GM12878 (cell line): ENCODE measurements at regions not wholly inside any gene's neighbourhood (a gene's known extent, or its start where the extent isn't known, plus 50 kb on each side); places are given as distances from the start of the nearest gene placed in this dataset.
"Not testable (repeated sequence)": the region's sequence is repeated elsewhere in the genome, so short reads cannot be mapped to it uniquely, and the experiment has no call there.

ENCODE experiments used
- ATAC-seq: fragments of 200-7000 bp; cut with Tn5 transposase; 3 replicates; pipeline ENCODE4 v1.9.1; 2020; ENCODE audit warnings: mild to moderate bottlenecking, moderate library complexity
- BruUV-seq: library from RNA; stranded (reverse); fragments of 400-500 nt; replicated peaks from 2 replicates; lab custom pipeline; 2021; lab: Mats Ljungman, UMichigan
- CTCF ChIA-PET: fragments of 300-600 bp; sonication (Branson Sonifier 250); formaldehyde crosslinking; extraction: SDS; loops from one replicate; lab custom pipeline; 2021; ENCODE audit warnings: inconsistent platforms; lab: Yijun Ruan, JAX
- POLR2A ChIA-PET: fragments of 350-600 bp; formaldehyde crosslinking; extraction: SDS; loops from one replicate; lab custom pipeline; 2021; ENCODE audit warnings: inconsistent platforms; lab: Charles Lee
- RAD21 ChIA-PET: fragments of 300-600 bp; sonication (Branson Sonifier 250); formaldehyde crosslinking; loops from one replicate; lab custom pipeline; 2023; ENCODE audit warnings: antibody characterized with exemption; ENCODE audit not compliant: unreplicated experiment; lab: Charles Lee
- SMC1A ChIA-PET: fragments of 300-600 bp; sonication (Branson Sonifier 250); formaldehyde crosslinking; loops from one replicate; lab custom pipeline; 2023; ENCODE audit not compliant: unreplicated experiment, uncharacterized antibody; lab: Charles Lee
- DNase-seq: peaks from one replicate; pipeline ENCODE4 v3.0.0-alpha.2; 2011; ENCODE audit warnings: low read depth, low spot score
- FAIRE-seq: peaks from 3 replicates; lab custom pipeline; 2011; peaks lifted over from hg19 to GRCh38; lab: Jason Lieb, UNC
- H2AFZ ChIP-seq: 2 replicates; pipeline ENCODE4 v1.6.0; 2011; ENCODE audit warnings: low read depth, low read length, control low read depth; ENCODE audit not compliant: control insufficient read depth
- H3K27ac ChIP-seq: 2 replicates; pipeline ENCODE4 v1.5.1; 2011; ENCODE audit warnings: control low read depth; ENCODE audit not compliant: control insufficient read depth, insufficient read depth
- H3K27me3 ChIP-seq, 2 experiments: replicated peaks in 1 of 2; 2 replicates each; pipeline versions ENCODE4 v1.6.0 to v1.6.1; 2011; ENCODE audit warnings: low read length in 1 of 2; ENCODE audit not compliant: control insufficient read depth in 2 of 2, insufficient read depth in 2 of 2
- H3K36me3 ChIP-seq, 2 experiments: 2 replicates each; pipeline ENCODE4 v1.5.1; 2011; ENCODE audit warnings: low read length in 1 of 2; ENCODE audit not compliant: control insufficient read depth in 2 of 2, insufficient read depth in 2 of 2
- H3K4me1 ChIP-seq: 2 replicates; pipeline ENCODE4 v1.6.1; 2011; ENCODE audit warnings: mild to moderate bottlenecking, low read length, moderate library complexity, mixed read lengths; ENCODE audit not compliant: control insufficient read depth, insufficient read depth
- H3K4me2 ChIP-seq: 2 replicates; pipeline ENCODE4 v1.6.0; 2011; ENCODE audit warnings: control low read depth; ENCODE audit not compliant: control insufficient read depth, insufficient read depth
- H3K4me3 ChIP-seq: fragments of 200-600 bp; sonication (generic); 2 replicates; pipeline ENCODE4 v1.5.1; 2016
- H3K79me2 ChIP-seq: 2 replicates; pipeline ENCODE4 v1.6.0; 2011; ENCODE audit warnings: low read length; ENCODE audit not compliant: control insufficient read depth, insufficient read depth
- H3K9ac ChIP-seq: 2 replicates; pipeline ENCODE4 v1.8.0; 2011; ENCODE audit warnings: low read length, control low read depth, mixed read lengths; ENCODE audit not compliant: control insufficient read depth, insufficient read depth
- H3K9me3 ChIP-seq: replicated peaks from 3 replicates; pipeline ENCODE4 v1.5.1; 2011; ENCODE audit warnings: mild to moderate bottlenecking, low read length; ENCODE audit not compliant: control insufficient read depth, insufficient read depth
- H4K20me1 ChIP-seq: 2 replicates; pipeline ENCODE4 v1.6.0; 2011; ENCODE audit not compliant: control insufficient read depth, insufficient read depth
- CBX5 ChIP-seq: sonication (generic); IDR thresholded peaks from 2 replicates; pipeline ENCODE4 v1.6.1; 2016; ENCODE audit warnings: low read depth, moderate library complexity, mild to moderate bottlenecking, inconsistent platforms
- EGR1 ChIP-seq, 2 experiments: IDR thresholded peaks; 1 replicate in 1 of 2; 2 replicates in 1 of 2; pipeline ENCODE4 v1.6.1; 2011 to 2012; ENCODE audit warnings: low read depth in 2 of 2, low read length in 2 of 2, borderline replicate concordance in 1 of 2, mild to moderate bottlenecking in 1 of 2, moderate library complexity in 1 of 2
- HSF1 ChIP-seq: fragments of 150-350 bp; IDR thresholded peaks from 2 replicates; pipeline ENCODE4 v1.6.1; 2014; ENCODE audit warnings: mild to moderate bottlenecking, low read depth, low read length
- IRF4 ChIP-seq: IDR thresholded peaks from 2 replicates; pipeline ENCODE4 v1.6.1; 2011; ENCODE audit warnings: low read depth, low read length
- ZBED1 ChIP-seq: IDR thresholded peaks from 2 replicates; pipeline ENCODE4 v1.6.1; 2016; ENCODE audit warnings: borderline replicate concordance
- WGBS: methylation state at CpG from one replicate; pipeline ENCODE4 v1.1.6; 2016; ENCODE audit warnings: low lambda C conversion rate; ENCODE audit not compliant: insufficient replicate concordance, insufficient coverage; ENCODE audit errors: missing lambda C conversion rate; 5-methylcytosine and 5-hydroxymethylcytosine counted together
- in situ Hi-C: fragments of 300-500 bp; cut with MboI; formaldehyde crosslinking; loops from 9 replicates; pipeline ENCODE4 v1.14.3; 2018; ENCODE audit warnings: mixed read lengths
- intact Hi-C: fragments of 100-400 bp; cut with micrococcal nuclease; formaldehyde crosslinking; loops from one replicate; pipeline ENCODE4 v1.14.2; 2022; ENCODE audit not compliant: unreplicated experiment

GRCh38 chr4:128536746-128537145 is 249.1 kb upstream of the PGRMC2 start:
- intact Hi-C loops: no loop called here
- no TSS peak for BruUV-seq
- in situ Hi-C loops: no loop called here
- Histone ChIP-seq H4K20me1 (no peaks in the 10 kb centered on the region), H3K9ac (no peak overlapping the region), H3K4me1 (no peaks in the 10 kb centered on the region), H3K4me3 (no peak overlapping the region), H3K4me2 (no peak overlapping the region), H2AFZ (no peak overlapping the region), H3K9me3 (no peaks in the 10 kb centered on the region), H3K79me2 (no peaks in the 10 kb centered on the region), H3K27me3 (no peaks in the 10 kb centered on the region), H3K27ac (no peak overlapping the region), H3K36me3 (no peaks in the 10 kb centered on the region)
- ChIA-PET CTCF (no interaction called here), SMC1A (interaction anchor here (2.0 kb wide), 1 partner anchor 19 kb away, joined by 4 read pairs; no protein-coding TSS in a partner anchor), RAD21 (no interaction called here), POLR2A (interaction anchor here (1.6 kb wide), 1 partner anchor 16 kb away, joined by 5 read pairs; no protein-coding TSS in a partner anchor)
- FAIRE-seq (no peak), DNase-seq (no peak), ATAC-seq (no peak)
- 48% methylated on average over 1 of the region's 1 CpG for WGBS
- TF ChIP-seq CBX5: no peak
- no peak for TF ChIP-seq EGR1 (IDR thresholded peaks at IDR 0.05; ENCODE audit: borderline replicate concordance in 1 of 2, low read depth in 2 of 2, low read length in 2 of 2)
- TF ChIP-seq ZBED1: no peak
- no peak for TF ChIP-seq IRF4
- no peak for TF ChIP-seq HSF1

GRCh38 chr4:128535510-128535909 is 247.9 kb upstream of the PGRMC2 start:
- BruUV-seq, H3K36me3 ChIP-seq, FAIRE-seq, H3K27me3 ChIP-seq, H3K4me1 ChIP-seq, ATAC-seq, H3K79me2 ChIP-seq, POLR2A ChIA-PET, DNase-seq, H3K4me3 ChIP-seq, H3K4me2 ChIP-seq, H3K9me3 ChIP-seq, RAD21 ChIA-PET, H2AFZ ChIP-seq, H3K9ac ChIP-seq, in situ Hi-C loops, H3K27ac ChIP-seq, SMC1A ChIA-PET, CTCF ChIA-PET, intact Hi-C loops, H4K20me1 ChIP-seq: not testable (repeated sequence)
- 48% methylated on average over 4 of the region's 4 CpGs for WGBS
